ENCODE measurements at regions not wholly inside any gene's neighbourhood (a gene's known extent, or its start where the extent isn't known, plus 50 kb on each side); places are given as distances from the start of the nearest gene placed in this dataset.
"Not testable (repeated sequence)": the region's sequence is repeated elsewhere in the genome, so short reads cannot be mapped to it uniquely, and the experiment has no call there.

DNA sequence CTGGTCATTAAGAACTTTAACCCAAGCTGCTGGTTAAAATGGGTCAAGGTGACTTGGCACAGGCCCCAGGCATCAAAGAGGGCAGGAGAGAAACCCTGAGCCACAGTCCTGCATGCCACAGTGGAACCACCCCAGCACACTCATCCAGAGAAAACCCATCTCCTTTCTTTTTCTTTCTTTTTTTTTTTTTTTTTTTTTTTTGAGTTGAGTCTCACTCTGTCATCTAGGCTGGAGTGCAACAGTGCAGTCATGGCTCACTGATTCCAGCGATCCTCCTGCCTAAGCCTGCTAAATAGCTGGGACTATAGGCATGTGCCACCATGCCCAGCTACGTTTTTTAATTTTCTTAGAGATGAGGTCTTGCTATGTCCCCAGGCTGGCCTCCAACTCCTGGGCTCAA lies 109.2 kb upstream of the RAB4A start:
- no peak for DNase-seq

DNA sequence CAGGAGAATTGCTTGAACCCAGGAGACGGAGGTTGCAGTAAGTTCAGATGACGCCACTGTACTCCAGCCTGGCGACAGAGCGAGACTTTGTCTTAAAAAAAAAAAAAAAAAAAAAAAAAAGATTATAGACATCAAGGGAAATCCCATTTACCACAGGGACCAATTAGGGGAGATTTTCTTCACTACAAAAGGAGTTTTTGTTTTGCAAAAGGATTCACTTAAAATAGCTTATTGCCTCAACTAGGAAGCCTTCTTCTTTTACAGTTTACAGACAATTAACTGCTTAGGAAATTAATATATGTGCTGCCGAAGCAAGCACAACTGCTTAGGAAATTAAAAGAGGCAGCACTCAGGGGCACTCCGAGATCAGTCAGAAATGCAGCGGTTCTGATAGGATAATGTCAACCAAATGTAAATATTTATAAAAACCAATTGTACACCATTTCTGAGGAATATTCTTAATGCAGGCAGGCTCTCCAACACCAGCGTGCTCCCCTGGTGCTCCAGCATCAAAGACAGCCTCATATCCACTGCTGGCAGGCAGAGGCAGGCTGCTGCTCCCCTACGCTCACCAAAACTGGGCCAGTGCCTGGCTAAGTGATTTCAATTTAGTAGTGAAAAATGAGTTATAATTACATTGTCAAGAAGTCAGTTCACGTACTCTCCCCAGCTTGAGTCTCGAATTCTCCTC lies 107.9 kb upstream of the RAB4A start:
- DNase-seq: no peak

DNA sequence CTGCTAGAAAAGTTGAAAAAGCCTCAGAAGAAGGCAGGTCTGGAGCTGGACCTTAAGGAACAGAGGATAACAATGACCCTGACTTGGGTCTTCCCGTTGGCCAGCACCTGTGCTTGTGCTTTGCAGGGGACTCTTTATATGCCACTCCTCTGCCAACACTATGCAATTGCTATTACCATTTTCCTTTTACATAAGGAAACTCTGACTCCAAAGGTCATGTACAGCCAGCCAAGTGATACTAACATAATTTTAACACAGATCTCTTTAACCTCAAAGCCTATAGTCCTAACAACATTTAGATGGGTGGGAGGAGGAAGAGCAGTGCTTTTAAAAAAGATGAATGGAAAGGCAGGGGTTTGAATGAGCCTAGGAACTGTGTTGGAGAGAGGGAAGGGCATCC lies 106.6 kb upstream of the RAB4A start:
- no peak for DNase-seq

DNA sequence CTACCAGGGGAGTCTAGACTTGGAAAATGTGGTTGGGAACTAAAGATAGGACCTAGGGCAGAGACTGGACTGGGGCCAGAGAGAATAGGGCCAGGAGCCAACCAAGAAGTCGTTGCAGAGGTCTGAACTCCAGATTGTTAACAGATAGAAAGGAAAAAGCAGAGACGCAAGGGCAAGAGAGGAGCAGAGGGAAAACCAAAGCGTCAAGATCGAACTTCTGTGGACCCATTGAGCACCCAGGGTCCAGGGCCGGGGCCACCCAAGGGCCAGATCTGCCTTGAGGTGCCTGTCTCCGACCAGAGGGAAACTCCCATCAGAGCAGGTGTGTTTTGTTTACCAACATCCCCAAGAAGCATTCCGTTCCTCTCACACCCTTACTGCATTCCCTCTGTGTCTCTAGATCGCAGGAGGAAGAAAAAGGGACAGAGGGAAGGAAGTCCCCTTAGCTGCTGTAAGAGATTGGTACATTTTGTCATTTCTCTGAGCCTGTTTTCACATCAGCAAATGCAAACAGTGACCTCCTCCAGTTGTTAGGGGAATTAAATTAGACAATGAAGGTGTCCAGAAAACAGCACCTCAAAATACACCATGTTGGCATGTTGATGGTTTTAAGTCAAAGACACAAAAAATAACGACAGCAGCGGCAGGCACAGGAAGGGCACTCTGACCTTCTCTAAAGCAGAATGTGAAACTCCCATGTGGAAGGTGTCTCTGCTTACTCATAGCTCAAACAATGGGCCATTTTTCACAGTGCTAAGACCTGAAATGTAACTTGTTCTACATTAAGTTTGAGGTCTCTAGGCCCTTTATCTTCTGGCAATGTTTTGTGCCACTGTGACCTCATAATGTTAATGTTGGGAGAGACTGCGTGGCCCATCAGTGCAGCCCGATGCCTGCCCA lies 105.8 kb upstream of the RAB4A start:
- DNase-seq: no peak

DNA sequence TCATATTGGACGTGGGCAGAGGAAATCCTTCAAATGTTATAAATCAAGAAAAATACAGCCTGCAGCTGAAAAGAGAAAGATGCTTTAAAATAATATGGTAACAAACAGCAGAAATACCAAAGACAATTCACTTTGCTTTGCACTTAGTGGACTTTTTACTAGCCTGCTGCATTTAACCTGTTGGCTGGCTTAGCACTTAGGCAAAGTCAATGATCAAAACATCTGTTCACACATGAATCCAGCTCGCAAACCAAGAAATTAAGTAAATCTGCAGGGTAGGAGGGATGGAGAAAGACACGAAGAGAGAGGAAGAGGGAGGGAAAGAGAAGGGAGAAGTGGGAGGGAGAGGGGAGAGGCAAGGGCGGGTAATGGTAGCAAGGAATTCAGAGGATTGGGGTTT lies 103.6 kb upstream of the RAB4A start:
- DNase-seq: no peak

DNA sequence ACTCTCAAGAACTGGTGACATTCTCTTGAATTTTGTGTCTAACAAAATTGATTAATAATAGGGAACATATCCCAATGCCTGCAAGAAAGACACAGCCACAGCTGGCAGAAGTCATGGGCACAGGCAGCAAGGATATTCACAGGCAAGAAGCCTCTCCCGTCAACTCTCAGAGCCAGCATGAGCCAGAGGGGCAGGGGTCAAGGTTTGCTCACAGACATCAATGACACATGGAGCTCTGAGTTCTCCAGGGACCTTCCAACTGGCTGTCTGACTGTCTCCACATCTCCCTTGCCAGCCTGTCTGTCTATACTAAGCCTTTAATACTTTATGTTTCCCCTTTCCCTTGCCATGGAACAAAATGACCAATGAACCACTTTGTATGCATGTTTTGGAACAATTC lies 101.5 kb upstream of the RAB4A start:
- DNase-seq: no peak

DNA sequence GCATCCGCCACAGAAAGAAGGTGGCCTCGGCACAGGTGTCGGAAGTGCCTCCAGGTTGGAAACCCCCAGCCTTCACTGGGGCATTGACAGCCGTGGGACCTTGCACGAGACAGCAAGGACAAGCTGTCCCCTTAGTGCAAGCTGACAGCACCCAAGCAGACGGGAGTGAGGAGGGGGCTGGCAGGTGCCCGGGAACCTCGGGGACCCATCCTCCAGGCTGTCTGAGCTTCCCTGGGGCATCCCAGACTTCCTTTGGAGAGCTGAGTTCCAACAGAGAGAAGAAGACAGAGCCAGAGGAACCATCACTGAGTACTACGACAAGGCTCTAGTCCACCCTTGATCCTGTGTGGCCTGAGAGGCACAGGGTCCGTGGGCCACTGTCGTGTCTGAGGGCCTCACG lies 100.6 kb upstream of the RAB4A start:
- DNase-seq: no peak

DNA sequence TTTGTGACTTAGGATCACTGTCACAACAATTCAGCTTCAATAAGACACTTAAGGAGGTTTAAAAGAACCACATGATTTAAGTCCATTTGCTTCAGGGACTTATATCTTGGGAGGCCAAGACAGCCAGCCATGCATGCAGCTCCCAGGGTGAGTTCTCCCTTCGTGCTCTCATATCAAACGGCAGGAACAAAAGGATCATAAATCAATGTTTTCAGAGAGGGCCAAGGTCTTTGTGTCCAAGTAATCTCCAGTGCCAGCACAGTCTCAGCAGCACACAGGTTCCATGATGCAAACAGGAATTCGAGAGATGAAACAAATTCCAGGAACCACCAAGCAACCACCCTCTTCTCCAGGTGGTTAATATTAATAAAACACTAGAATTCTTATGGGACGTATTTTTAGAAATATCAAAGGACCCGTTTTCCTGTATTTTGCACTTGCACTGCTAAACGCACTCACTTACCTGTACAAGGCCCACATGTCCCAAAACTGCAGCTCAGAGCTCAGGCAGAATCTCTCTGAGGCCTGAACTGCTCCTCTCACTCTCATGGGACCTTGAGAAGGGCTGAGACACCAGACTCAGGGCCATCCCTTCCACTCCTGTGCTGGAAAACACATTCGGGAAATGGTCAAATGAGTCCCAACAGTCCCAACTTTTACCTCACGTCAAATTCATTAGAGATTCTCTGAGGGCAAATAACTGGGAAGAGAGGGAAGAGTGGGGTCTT lies 100.0 kb upstream of the RAB4A start:
- no peak for DNase-seq

DNA sequence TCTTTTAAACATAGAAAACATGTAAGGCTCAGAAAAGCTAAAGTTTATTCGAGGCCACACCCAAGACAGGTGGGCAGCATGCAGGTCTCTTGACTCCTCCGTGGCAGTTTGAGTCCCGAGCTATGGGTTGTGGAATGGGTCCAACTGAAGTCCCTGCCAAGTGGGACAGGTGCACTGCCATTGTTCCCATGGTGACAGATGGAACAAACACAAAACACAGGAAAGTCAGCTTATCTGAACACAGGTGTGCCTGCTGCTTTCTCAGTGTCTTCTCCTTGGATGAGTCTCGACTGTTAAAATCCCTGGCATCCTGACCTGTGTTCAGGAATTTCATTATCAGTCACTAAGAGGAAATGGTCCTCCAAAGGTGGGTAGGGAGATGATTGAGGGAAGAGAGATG lies 99.0 kb upstream of the RAB4A start:
- DNase-seq: no peak

DNA sequence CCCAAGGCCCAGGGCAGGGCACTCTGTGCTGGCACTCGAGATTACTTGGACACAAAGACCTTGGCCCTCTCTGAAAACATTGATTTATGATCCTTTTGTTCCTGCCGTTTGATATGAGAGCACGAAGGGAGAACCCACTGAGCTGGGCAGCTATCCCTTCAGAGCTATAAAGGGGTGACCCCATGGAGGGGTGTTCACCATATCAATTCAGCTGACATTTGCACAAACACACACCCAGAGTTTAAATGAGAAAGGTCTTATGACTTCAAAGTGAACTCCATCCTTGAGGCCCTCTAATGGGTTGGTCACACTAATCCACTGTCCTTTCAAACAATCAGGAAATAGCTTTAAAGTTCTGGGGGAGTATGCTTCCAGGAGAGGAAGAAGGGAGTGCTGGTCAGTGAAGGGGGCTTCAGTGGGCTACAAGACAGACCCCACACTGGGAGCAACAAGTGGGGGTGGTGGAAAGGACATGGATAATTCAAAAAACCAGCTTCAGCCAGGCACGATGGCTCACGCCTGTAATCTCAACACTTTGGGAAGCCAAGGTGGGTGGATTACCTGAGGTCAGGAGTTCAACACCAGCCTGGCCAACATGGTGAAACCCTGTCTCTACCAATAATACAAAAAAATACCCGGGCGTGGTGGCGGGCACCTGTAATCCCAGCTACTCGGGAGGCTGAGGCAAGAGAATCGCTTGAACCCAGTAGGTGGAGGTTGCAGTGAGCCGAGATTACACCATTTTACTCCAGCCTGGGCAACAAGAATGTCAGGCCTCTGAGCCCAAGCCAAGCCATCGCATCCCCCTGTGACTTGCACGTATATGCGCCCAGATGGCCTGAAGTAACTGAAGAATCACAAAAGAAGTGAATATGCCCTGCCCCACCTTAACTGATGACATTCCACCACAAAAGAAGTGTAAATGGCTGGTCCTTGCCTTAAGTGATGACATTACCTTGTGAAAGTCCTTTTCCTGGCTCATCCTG lies 97.1 kb upstream of the RAB4A start:
- DNase-seq: not testable (repeated sequence)

DNA sequence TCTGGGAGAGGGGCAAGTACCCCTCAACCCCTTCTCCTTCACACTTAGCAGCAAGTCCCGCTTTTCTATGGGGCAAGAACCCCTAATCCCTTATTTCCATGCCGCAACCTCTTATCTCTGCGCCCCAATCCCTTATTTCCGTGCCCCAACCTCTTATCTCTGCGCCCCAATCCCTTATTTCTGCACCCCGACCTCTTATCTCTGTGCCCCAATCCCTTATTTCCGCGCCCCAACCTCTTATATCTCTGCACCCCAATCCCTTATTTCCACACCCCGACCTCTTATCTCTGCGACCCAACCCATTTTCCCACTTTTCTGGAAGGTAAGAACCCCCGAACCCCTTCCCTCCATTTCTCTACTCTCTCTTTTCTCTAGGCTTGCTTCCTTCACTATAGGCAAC lies 95.6 kb upstream of the RAB4A start:
- not testable (repeated sequence) for DNase-seq

DNA sequence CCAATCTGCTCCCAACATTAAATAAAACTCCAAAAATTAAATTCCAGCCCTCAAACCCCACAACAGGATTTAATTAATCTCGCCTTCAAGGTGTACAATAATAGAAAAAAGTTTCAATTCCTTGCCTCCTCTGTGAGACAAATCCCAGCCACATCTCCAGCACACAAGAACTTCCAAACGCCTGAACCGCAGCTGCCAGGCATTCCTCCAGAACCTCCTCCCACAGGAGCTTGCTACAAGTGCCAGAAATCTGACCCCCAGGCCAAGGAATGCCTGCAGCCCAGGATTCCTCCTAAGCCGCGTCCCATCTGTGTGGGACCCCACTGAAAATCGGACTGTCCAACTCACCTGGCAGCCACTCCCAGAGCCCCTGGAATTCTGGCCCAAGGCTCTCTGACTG lies 94.5 kb upstream of the RAB4A start:
- not testable (repeated sequence) for DNase-seq

DNA sequence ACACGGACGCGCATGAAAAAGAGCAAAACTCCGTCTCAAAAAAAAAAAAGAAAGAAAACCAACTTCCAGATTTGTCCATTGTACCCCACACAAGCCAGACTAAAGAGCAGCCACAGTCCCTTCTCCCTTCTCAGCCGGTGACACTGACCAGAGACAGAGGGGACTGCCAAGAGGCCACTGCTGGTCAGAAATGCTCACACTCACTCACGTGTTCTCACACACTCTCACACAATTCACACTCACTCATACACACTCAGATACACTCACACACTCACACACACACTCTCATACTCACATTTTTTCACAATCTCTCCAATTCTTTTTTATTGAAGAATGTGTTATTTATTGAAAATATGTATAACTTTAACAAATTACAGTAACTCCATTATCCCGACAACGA lies 90.8 kb upstream of the RAB4A start:
- DNase-seq: no peak

DNA sequence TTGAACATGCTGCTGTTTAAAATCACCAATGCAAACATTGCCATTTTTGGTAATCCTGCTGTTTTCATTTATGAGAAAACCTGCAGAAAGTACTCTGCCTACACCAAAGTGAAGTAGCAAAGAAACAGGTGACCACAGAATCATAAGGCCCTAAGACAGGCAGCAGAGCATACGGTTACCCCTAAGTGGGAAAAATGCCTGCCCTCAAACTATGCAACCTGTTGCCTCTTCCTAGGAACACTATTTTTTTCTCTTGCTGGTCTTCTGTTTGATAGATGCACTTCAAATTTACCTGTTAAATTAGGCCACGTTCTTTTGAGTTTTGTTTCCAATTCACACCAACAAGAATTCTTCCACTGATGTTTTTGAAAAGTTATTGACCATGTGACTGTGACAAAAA lies 89.5 kb upstream of the RAB4A start:
- DNase-seq: no peak

DNA sequence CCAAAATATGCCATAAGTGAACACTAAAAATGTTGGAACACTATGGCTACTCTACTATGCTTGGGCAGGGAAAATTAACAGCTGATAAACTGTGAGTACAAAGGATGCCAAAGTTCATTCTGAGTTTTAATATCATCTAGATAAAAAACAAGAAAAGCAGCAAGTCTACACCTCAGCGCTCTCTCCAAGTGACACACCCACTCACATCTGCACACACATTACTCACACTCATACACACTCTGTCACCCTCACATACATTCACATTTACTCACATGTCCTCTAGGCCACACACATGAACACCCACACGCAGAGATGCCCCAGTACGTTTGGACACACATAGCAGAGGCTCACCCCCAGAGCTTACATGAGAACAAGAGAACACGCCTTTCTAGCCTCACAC lies 87.3 kb upstream of the RAB4A start:
- no peak for DNase-seq

DNA sequence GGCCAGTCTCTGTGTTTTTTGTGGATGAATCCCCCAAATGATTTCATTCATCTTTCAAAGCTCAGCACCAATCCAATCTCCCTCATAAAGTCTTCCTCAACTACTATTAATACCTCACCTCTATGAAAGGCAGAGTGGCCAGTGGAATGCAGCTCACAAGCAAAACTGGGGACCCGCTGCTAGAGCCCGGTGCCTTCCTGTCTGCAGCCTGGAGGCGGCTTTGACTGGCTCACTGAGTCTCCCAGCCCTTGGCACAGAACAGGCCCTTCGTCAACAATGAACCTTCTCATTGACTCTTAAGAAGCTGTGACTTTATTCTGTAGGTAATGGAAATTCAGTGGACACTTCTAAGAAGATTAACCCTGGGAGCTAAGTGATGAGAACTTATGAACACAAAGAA lies 86.8 kb upstream of the RAB4A start:
- no peak for DNase-seq

DNA sequence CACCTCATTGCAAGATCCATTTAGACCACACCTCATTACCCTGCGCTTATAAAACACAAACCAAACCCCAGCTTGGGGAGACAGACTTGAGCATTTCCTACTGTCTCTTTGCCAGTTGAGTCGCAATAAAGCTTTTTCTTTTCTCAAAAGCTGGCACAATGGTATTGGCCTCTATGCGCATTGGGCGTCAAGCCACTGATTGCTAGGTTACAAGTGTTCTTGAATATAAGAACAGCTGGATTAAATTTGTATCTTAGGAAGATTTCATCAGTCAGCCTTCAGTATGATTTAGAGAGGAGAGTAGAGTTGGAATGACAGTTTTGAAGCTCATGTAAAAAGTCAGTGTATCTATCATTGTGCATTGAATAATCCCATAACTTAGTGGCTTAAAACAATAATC lies 84.9 kb upstream of the RAB4A start:
- DNase-seq: no peak

DNA sequence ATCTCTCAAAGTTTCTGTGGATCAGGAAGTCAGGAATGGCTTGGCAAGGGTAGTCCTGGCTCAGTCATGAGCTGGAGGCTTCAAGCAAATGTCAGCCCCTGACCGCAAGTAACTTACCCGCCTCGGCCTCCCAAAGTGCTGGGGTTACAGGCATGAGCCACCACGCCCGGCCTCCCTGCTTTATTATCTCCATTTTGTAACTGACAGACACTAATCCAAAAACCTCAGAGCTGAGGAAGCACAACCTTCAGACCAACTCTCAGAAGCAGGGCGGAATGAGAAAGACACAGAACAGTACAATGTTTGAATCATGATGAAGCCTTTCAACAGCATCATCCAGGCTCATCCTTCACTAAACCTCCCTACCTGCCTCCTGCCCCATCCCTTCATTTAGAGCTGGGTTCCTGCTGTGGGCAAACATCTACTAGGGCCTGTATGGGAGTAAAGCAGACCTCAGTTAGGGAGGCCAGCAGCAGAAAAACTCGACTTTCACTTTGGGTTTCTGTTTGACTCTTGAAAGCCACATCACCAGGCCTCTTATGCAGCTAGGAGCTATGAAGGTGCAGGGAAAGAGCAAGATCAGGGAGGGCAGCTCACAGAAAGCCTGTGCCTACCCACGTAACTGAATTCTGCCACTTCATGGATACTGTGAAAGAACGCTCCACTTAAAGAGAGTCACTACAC lies 84.4 kb upstream of the RAB4A start:
- no peak for DNase-seq

DNA sequence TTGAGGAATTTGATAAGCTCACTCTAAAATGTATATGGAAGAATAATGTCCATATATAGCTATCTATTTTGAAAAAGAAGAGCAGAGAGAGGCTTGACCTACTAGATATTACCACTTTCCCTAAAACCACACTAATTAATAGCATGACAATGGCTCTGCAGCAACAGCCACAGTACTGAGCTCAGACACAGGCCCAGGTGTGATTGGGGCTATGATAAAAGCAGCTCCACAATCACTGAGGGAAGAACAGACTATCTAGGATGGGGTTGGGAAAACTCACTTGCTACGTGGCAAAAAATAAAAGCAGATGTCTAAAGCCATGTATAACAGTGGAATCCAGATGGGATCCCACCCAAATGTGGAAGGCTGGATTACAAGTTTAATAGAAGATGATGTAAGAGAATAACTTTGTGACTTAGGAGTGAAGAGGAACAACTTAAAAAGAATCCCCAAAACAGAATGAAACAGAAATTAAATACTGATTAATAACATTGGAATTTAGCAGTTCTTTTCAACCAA lies 80.8 kb upstream of the RAB4A start:
- no peak for DNase-seq

DNA sequence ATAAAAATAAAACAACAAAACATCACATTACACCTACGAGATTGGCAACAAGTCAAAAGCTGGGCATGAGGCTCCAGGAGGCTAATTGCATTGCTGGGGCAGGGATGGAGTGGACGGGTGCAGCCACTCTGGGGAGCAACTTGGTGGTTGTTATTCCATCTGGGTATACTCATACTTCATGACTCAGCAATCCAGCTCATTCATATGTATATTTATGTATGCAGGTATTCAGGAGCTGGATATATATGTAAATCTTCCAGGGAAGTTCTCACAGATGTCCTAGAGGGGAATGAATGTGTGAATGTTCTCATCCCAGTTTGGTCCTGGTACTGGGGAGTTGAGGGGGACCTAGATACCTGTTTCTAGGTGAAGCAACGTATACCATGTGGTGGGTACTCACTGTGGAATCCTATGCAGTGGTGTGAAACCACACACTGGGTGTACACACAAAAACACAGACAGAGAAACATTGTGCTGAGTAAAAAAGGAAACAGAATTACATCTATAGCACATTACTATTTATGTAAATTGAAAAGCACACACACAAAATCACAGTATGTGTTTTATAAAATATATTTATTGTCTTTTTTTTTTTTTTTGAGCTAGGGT lies 79.7 kb upstream of the RAB4A start:
- no peak for DNase-seq

DNA sequence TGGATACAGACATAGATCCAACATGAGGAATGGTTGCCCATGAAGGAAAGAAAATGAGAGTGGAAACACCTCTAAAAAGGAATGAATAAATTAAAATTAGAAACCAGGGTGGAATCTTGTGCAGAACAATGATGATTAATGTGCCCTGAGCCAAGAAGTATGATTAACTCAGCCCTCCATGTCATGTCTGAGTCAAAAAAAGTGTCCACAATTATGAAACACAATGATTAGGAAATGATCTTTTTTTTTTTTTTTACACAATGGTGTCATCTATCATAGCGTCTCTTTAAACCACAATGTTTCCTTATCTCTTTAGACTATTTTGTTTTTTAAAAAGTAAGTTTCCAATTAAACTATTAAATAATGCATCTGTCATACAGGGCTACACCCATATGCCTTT lies 78.9 kb upstream of the RAB4A start:
- no peak for DNase-seq
